SK-N-SH (cell line): ENCODE measurements at regions not wholly inside any gene's neighbourhood (a gene's known extent, or its start where the extent isn't known, plus 50 kb on each side); places are given as distances from the start of the nearest gene placed in this dataset.

Experiments used
- FOXJ3 ChIP-seq: sonication (generic); formaldehyde crosslinking; IDR thresholded peaks from 2 replicates; pipeline ENCODE4 v1.5.1; 2020; ENCODE audit warnings: mild to moderate bottlenecking, missing genetic modification reagents
- POLR2AphosphoS5 ChIP-seq: IDR thresholded peaks from 2 replicates; pipeline ENCODE4 v1.6.1; 2012; ENCODE audit warnings: low read depth, low read length
- RAD21 ChIP-seq: IDR thresholded peaks from 2 replicates; pipeline ENCODE4 v1.6.1; 2012; ENCODE audit warnings: mild to moderate bottlenecking, low read length
- TEAD4 ChIP-seq: IDR thresholded peaks from 2 replicates; pipeline ENCODE4 v1.4.0; 2012; ENCODE audit warnings: mild to moderate bottlenecking, borderline replicate concordance; ENCODE audit not compliant: insufficient read depth
- TF ChIP-seq, protein P1 (sequence below): fragments of 200-600 bp; sonication (generic); IDR thresholded peaks from 2 replicates; pipeline ENCODE4 v1.6.1; 2017; ENCODE audit warnings: antibody characterized with exemption, mild to moderate bottlenecking, moderate library complexity
- TF ChIP-seq, protein P2 (sequence below): IDR thresholded peaks from 2 replicates; pipeline ENCODE4 v1.4.0; 2012; ENCODE audit warnings: low read depth, borderline replicate concordance
- TF ChIP-seq, protein P3 (sequence below): fragments of 150-350 bp; IDR thresholded peaks from 2 replicates; pipeline ENCODE4 v1.6.1; 2017; ENCODE audit warnings: antibody characterized with exemption, low read length, low read depth, borderline replicate concordance

DNA sequence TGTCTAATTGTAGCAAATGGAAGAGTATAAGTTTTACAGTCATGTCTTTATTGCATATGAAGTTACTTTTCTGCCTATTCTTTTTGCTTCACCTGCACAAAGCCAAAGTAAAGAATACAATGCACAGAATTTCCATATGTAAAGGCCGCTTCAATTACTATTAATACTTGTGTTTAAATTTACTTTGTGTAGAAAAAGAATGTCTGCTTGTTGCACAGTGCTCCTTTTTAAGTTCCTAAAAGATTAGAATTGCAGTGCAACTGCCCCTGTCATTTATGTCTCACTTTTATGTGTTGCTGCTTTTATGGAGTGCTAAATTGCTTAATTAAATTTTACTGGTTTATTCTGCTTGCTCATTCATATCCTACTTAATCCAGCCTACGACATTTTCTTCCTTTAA, 830.5 kb downstream of the PDHA2 start:
- no peak for TF ChIP-seq TEAD4
- TF ChIP-seq, protein P1, sequence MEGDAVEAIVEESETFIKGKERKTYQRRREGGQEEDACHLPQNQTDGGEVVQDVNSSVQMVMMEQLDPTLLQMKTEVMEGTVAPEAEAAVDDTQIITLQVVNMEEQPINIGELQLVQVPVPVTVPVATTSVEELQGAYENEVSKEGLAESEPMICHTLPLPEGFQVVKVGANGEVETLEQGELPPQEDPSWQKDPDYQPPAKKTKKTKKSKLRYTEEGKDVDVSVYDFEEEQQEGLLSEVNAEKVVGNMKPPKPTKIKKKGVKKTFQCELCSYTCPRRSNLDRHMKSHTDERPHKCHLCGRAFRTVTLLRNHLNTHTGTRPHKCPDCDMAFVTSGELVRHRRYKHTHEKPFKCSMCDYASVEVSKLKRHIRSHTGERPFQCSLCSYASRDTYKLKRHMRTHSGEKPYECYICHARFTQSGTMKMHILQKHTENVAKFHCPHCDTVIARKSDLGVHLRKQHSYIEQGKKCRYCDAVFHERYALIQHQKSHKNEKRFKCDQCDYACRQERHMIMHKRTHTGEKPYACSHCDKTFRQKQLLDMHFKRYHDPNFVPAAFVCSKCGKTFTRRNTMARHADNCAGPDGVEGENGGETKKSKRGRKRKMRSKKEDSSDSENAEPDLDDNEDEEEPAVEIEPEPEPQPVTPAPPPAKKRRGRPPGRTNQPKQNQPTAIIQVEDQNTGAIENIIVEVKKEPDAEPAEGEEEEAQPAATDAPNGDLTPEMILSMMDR: no peak
- TF ChIP-seq, protein P2, sequence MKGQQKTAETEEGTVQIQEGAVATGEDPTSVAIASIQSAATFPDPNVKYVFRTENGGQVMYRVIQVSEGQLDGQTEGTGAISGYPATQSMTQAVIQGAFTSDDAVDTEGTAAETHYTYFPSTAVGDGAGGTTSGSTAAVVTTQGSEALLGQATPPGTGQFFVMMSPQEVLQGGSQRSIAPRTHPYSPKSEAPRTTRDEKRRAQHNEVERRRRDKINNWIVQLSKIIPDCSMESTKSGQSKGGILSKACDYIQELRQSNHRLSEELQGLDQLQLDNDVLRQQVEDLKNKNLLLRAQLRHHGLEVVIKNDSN: no peak
- TF ChIP-seq POLR2AphosphoS5: no peak
- TF ChIP-seq, protein P3, sequence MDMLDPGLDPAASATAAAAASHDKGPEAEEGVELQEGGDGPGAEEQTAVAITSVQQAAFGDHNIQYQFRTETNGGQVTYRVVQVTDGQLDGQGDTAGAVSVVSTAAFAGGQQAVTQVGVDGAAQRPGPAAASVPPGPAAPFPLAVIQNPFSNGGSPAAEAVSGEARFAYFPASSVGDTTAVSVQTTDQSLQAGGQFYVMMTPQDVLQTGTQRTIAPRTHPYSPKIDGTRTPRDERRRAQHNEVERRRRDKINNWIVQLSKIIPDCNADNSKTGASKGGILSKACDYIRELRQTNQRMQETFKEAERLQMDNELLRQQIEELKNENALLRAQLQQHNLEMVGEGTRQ: no peak
- no peak for TF ChIP-seq FOXJ3 (CRISPR knock-in tag)
- no peak for TF ChIP-seq RAD21
